ENCODE measurements at regions not wholly inside any gene's neighbourhood (a gene's known extent, or its start where the extent isn't known, plus 50 kb on each side); places are given as distances from the start of the nearest gene placed in this dataset.
"Not testable (repeated sequence)": the region's sequence is repeated elsewhere in the genome, so short reads cannot be mapped to it uniquely, and the experiment has no call there.

DNA sequence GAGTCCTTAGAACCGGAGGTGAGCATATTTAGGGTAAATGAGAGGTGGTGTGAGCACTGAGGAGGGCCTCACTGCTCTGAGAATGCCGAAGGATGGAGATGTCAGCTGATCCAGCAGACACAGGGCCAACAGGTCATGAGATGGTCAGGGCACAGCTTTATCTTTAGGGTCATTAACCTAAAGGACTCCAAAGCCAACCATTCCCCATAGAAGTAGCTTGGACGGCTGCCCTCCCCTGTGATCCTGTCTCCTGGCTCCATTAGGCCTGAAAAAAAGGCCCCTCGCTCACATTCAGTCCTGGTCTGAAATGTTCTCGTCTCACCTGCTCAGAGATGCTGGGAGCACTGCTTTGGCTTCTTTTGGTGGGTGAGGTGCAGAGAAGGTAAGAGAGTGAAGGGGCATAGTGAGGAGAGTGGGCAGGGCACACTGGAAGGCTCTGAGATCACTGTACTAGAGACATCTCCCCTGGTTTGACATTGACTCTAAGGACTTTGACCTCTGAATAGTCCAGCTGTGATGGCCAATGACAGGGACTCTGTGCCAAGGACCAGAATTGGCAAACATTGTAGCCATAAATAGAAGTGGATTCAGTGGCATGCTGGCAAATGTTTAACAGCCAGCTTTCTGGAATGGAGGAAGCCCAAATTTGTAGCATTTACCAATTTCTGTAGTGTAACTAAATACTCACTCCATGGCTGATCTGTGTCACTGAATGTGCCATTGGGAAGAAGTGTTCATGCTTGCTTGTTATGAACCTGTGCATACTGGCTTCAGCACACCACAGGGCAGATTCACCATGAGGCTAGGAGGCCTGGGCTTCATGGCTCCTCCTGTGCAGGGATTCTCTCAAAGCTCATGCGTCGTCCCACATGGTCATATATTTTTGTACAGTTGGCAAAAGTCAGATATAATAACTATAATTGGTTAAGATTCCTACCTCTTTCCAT is 76.2 kb upstream of the MRPS22 start:
- no peak for DNase-seq (ENCODE audit: low read depth)
- no peak overlapping the region for H3K4me3 ChIP-seq (ENCODE audit: low read length)
- TF ChIP-seq CTCF (conservative IDR thresholded peaks at IDR 0.05; ENCODE audit: low read length): no peak

DNA sequence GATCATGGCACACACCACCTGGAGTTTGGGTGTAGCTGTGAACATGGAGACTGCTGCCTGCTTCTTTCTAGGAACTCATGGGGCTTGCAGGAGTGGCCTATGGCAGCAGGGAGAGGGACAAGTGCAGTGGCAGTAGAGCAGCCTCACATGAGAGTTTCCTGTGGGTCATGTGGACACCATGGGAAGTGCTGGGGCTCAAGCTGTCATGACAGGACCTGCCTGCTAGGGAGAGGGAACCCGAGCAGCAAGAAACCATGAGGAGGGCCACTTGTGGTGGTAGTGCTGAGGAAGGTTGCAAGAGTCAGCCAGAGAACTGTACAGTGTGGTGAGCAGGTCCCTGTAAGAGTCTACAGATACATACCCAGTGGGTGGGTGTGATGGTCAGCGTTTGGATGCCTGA is 73.8 kb upstream of the MRPS22 start:
- TF ChIP-seq CTCF (conservative IDR thresholded peaks at IDR 0.05; ENCODE audit: low read length): no peak
- no peak for DNase-seq (ENCODE audit: low read depth)
- H3K4me3 ChIP-seq (ENCODE audit: low read length): no peak overlapping the region

DNA sequence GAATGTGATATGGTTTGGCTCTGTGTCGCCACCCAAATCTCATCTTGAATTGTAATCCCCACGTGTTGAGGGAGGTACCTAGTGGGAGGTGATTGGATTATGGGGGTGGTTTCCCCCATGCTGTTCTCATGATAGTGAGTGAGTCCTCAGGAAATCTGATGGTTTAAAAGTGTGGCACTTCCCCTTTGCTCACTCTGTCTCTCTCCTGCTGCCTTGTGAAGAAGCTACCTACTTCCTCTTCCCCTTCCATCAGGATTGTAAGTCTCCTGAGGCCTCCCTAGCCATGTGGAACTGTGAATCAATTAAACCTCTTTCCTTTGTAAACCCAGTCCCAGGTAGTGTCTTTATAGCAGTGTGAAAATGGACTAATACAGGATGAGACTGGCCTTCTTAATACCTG is 73.2 kb upstream of the MRPS22 start:
- not testable (repeated sequence) for H3K4me3 ChIP-seq (ENCODE audit: low read length); DNase-seq (ENCODE audit: low read depth)

GRCh38 chr3:139280027-139280671 is 63.7 kb upstream of the MRPS22 start:
- no peak for DNase-seq (ENCODE audit: low read depth)
- no peak for TF ChIP-seq CTCF (conservative IDR thresholded peaks at IDR 0.05; ENCODE audit: low read length)
- H3K4me3 ChIP-seq (ENCODE audit: low read length): no peak overlapping the region

GRCh38 chr3:139281096-139281495 is 62.7 kb upstream of the MRPS22 start:
- peak; percentile 87 for DNase-seq (ENCODE audit: low read depth)
- peak overlapping the region; percentile 51 for H3K4me3 ChIP-seq (ENCODE audit: low read length)
- peak; percentile 18; the same call in 1 of the 2 replicates for TF ChIP-seq CTCF (conservative IDR thresholded peaks at IDR 0.05; ENCODE audit: low read length)

- H3K4me3 ChIP-seq (ENCODE audit: low read length): peak overlapping the region; percentile 51
- DNase-seq (ENCODE audit: low read depth): peak; percentile 91
- TF ChIP-seq CTCF (conservative IDR thresholded peaks at IDR 0.05; ENCODE audit: low read length): peak; percentile 16; the same call in 1 of the 2 replicates
These were observed 62.2 kb upstream of the MRPS22 start for GRCh38 chr3:139281522-139282196.

- H3K4me3 ChIP-seq (ENCODE audit: low read length): peak overlapping the region; percentile 3
- DNase-seq (ENCODE audit: low read depth): no peak
- TF ChIP-seq CTCF (conservative IDR thresholded peaks at IDR 0.05; ENCODE audit: low read length): no peak
These were observed 60.5 kb upstream of the MRPS22 start for GRCh38 chr3:139283301-139283700.

All from AG10803 (cell line).